Esophagus muscularis mucosa (tissue), 3 donors: ENCODE measurements at regions not wholly inside any gene's neighbourhood (a gene's known extent, or its start where the extent isn't known, plus 50 kb on each side); places are given as distances from the start of the nearest gene placed in this dataset.

Experiments
- CTCF ChIP-seq, 3 experiments: fragments of 200-600 bp in 2 of 3; fragments of 450-650 bp in 1 of 3; sonication (generic) in 2 of 3; IDR thresholded peaks; one replicate each; pipeline ENCODE4 v1.5.1; 2017 to 2019; ENCODE audit warnings: antibody characterized with exemption in 3 of 3, mild to moderate bottlenecking in 2 of 3, moderate library complexity in 1 of 3
- POLR2AphosphoS5 ChIP-seq, 2 donors: sonication (generic); formaldehyde crosslinking; IDR thresholded peaks; one replicate each; pipeline ENCODE4 v1.6.1; 2017; ENCODE audit warnings: antibody characterized with exemption in 2 of 2

GRCh38 chr20:4415281-4415680 lies 166.2 kb upstream of the ADRA1D start:
- no peak for TF ChIP-seq CTCF (IDR thresholded peaks at IDR 0.05)
- no peak for TF ChIP-seq POLR2AphosphoS5 (IDR thresholded peaks at IDR 0.05)
